HG02623 (cell line): ENCODE measurements at regions not wholly inside any gene's neighbourhood (a gene's known extent, or its start where the extent isn't known, plus 50 kb on each side); places are given as distances from the start of the nearest gene placed in this dataset.
A peak's percentile ranks its signal among the peaks of the same experiment; 100 is the strongest.
"Not testable (repeated sequence)": the region's sequence is repeated elsewhere in the genome, so short reads cannot be mapped to it uniquely, and the experiment has no call there.

ENCODE experiments used
- ATAC-seq: cut with Tn5 transposase; IDR thresholded peaks from one replicate; pipeline ENCODE4 v1.9.1; 2021; ENCODE audit warnings: moderate library complexity; ENCODE audit not compliant: unreplicated experiment

DNA sequence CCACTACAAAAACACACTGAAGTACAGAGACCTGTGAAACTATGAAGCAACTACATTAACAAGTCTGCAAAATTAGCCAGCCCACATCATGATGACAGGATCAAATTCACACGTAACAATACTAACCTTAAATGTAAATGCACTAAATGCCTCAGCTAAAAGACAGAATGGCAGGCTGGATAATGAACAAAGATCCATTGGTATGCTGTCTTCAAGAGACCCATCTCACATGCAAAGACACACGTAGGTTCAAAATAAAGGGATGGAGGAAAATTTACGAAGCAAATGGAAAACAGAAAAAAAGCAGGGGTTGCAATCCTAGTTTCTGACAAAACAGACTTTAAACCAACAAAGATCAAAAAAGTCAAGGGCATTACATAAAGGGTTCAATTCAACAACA, 120.1 kb upstream of the OSTN start:
- ATAC-seq, result not testable (repeated sequence)

DNA sequence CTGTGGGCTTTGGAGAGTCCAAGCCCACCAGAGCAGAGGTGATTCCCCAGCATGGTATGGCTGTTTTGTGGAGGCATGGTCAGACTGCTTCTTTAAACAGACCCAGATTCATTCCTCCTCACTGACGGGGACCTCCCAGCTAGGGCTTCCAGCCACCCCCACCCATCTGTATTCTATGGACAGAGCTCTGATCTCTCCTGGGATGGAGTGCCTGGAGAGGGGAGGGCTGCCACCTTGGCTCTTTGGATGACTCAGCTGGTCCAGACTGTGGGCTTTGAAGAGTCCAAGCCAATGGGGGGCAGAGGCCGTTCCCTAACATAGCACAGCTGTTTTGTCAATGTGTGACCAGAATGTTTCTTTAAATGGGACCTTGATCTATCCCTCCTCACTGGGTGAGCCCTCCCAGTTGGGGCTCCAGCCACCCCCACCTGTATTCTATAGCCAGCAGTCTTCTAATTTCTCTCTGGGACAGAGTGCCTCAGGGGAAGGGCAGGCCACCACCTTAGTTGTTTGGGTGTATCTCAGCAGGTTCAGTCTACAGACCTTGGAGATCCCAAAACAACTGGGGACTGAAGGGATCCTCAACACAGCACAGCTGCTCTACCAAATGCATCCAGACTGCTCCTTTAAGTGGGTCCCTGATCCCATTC, 122.0 kb upstream of the OSTN start:
- no peak for ATAC-seq

DNA sequence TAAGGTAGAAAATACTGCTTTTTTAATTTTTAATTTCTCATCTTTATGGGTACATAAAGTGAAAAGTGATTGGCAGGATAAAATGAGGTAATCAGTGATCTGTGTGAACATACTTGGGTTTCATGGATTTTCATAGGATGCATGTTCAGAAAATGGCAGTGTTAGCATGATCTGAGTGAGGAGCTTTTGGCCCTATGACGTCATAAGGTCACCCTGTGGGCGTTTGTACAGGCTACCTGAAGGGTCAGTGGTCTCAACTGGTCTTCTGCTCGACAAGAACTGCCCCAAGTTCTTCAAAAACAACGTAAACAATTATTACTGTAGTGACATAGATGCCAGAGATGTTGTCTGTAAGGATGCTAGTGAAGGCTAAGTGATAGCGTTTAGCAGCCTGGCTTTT, 124.5 kb upstream of the OSTN start:
- no peak for ATAC-seq

DNA sequence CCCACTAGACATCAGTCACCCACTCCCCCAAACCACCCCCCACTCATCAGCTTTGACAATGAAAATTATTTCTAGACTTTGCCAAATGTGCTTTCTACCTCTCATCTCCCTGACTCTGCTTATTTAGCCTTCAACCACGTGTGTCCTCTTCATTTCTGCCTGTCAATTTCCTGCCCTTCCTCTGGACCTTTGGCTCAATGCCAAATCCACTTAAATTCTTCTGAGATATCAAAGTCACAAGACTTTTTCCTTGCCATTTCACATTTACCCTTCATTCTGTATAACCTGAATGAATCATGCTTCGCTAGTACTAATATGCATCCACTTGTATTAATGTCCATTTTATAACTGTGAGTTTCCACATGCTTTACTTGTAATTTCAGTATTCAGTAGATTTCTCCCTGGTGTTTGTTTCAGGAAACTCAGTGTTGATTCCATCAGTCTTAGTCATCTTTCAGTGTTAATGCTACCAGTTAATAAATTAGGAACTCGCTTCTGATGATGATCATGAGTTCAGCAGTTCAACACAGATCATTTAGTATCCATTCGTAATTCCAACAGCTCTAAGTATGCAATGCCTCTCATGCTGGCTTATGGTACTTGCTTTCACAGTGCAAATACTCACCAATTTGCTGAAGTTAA, 128.2 kb upstream of the OSTN start:
- ATAC-seq, result no peak

DNA sequence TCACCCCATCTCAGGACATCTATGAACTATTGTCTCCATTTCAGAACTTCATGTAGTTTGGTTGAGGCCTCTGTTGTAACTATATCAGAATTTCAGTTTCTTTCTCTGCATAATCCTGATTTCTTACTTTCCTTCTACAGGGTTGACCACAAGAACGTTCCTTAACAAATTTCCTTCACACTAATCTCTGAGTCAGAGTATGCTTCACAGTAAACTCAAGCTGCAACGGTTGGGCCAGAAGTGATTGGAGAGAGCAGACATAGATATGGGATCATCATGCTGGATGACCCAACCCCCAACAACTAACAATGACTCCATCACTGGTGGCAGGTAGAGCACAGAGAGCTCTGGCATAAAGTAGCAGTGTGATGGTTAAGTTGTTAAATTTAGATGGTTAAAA, 128.8 kb upstream of the OSTN start:
- ATAC-seq, result no peak

DNA sequence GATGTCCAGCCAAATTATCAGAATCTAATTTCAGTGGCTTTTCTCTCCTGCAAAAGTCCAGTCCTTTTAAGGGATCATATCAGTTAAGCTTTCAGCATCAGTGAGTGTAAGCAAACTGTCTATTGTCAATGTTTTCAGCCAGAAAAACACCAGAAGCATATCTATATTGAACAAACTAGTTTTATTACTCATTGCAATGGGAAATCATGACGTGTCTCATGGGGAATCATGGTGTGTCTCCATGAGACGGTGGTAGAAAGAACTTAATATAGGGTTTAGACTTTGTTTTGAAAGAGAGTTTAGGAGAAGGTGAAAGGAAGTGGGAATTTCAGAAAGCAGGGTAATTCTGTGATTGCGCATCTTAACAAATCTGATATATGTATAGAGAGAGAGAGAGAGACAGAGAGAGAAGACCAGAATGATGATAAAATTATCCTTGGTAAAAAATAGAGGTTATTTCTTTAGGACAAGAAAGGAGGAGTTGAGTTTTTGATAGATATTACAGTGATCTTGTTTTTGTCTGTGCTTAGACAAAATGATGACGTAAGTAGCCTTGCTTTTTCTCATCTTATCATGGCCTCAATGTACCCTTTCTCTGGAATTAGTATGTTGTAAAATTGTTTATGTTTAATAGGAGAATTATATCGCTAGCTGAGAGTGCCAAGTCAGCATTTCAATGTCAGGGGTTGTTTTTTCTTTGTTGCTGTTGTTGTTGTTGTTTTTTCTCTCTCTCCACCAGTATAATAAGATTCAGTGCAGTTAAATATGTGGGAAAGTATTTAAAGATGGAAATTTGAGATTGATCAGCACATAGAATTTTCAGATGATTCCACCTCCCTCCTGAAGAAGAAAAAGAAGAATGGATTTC, 129.9 kb upstream of the OSTN start:
- no peak for ATAC-seq

DNA sequence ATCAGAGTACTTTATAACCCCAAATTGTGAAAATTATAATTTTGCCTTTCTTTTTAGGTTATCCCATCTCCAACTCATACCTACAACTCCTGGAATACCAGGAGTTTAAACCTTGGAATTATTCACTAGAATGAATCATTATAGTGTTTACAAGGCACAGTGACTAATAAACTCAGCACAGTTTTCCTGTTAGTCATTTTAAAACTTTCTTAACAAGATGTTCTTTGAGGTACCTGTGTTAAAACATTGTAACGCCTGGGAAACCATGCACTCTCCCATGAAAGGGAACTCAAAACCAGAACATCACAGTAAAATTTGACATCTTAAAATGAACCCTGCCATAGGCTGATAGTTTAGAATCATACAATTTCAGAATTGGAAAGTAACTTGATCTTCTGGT, 132.4 kb upstream of the OSTN start:
- no peak for ATAC-seq

DNA sequence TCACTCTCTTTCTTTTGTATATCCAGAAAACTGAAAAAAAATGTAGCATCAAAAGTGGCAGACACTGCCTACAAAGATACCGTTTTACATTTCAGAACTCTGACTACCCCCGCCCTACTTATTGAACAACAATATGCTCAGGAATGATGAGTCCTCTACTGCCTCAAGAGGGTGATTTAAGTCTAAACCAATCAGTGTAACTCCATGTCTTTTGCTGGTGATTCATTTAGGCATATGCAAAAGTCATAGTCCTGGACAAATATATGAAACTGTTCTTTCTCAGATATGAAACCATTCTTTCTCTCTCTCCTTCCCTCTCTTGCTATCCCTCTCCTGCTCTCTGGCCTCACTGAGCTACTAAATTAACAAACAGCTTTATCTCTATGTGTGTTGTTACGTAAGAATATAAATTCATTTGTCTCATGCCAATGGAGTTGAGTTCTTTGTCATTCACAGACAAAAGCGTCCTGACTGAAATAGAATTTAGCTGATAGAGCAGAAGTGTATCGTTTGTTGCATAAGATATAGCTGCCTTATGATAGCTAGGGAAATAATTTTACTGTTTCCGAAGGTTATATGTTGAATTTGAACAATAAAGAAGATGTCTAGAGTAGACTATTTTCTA, 133.7 kb upstream of the OSTN start:
- ATAC-seq, result no peak

DNA sequence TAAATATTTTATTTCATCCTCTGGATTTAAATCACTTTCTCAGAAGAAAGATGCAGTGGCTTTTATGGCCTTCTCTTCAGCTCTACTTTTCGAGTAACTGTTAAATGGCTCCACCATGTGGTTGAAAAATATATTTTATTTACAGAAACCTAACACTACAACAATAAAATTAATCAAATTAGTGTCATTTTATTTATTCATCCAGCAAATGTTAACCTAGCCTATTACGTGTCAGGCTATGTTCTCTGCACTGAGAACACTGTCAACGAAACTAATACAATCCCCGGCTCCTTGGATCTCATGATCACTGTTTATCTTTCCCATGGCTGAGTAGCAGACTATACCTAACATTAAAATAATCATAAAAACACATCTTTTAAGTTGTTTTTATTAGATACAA, 148.0 kb upstream of the OSTN start:
- no peak for ATAC-seq

DNA sequence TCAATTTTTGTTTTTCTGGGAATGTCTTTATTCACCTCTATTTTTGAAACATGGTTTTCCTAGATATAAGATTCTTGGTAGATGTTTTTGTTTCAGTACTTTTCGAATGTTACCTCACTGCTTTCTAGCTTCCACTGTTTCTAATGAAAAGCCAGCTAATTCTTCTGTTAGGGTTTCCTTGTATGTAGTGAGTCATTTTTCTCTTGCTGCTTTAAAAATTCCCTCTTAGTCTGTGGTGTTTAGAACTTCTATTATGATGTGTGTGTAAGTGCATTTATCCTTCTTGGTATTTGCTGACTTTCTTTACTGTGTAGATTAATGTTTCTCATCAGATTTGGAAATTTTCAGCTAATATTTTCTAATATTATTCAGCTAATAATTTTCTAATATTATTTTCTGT, 151.1 kb upstream of the OSTN start:
- ATAC-seq, result no peak

DNA sequence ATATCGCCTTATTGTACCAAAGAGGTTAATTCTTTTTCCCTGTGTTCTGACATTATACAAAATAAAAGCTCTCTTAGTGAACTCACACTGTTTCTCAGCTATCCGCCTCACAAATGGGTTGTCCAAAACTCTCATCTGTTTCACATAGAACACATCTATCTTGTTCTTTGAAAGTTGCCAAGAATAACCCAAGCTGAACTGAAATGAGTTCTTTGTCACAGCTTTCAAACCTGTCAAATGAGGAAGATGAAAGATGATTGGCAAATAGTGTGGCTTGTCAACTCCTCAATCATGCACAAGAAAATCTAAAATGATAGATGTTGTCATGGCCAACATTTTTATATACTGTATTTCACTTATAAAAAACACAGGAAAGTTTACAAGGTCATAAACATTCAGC, 168.1 kb upstream of the OSTN start:
- ATAC-seq, result no peak

DNA sequence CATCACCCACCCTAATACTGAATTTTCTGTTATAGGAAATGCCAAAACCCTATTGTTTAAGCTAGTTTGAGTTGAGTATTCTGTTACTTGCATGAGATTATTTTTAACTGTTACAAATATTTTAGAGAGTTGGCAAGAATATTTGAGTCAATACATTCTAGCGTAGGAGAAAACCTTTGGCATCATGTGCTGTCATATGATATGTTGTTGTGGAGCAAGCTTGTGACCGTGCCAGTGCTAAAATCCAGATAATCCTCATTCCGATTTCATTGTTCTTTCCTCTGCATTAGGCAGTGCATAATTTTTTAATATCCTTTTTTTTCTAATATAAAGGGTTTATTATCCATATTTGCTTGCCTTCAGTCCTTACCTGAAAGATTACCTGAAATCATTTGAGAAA, 168.0 kb upstream of the GMNC start:
- ATAC-seq, result no peak

DNA sequence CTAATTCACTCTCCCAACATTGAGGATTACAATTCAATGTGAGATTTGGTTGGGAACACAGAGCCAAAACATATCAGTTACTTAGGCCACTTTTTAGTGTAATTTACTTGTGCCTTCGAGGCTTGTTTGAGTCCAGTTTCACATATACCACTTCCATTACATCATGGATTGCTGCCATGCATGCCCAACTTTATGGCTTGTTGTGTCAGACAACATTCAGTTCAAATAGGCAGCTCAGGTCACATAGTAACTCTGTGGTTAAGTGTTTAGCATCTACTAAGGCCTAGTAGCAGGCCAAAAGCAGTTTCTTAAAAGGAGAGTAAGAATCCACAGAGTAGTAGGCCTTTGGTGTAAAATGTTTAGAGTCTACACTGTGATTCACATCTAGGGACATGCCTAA, 164.3 kb upstream of the GMNC start:
- no peak for ATAC-seq

DNA sequence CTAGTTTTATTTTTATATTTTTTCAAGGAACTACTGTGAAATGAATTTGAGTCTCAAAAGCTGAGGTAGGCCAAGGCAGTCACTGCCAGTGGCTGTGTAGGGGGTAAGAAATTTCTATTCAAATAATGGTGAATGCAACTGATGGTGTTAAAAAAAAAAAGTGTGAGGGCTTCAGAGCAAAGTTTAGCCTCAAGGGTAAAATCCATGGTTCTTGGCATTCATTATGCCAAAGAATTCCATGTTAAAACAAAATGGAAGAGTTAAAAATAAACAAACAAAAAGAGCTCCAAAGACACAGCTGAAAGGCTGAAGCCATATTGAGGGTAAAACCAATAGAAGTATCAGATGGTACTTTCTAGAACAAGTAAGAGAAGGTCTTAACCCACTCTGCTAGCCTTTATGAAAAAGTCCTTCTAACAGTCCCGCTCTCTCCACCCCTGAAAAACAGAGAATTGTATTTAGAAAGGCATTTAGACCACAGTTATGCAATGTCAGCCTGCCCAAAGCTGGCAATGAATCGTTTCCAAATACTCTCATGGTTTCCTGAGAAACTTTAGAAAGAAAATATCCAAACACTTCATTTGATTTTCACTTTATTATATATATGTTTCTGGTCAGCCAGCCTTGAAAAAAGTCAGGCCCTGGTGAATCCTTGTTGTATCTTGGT, 158.4 kb upstream of the GMNC start:
- ATAC-seq, result no peak

DNA sequence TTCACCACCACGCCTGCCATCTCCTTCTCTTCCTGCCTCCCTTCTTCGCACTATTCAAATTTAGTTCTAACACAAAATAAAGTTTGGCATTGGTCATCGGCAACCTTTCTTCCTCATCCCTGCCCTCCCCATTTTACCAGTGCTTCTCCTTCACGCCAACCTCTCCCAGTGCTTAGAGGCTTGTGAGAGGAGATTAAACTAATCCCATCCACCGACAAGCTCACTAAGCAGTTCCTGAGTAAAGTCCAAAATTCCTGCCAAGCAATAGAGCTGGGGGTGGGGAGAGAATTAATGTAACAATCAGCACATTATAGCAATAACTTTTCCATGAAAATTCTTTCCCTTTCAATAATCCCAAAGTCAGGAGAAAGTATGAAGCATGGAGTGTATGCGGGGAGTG, 157.4 kb upstream of the GMNC start:
- no peak for ATAC-seq

DNA sequence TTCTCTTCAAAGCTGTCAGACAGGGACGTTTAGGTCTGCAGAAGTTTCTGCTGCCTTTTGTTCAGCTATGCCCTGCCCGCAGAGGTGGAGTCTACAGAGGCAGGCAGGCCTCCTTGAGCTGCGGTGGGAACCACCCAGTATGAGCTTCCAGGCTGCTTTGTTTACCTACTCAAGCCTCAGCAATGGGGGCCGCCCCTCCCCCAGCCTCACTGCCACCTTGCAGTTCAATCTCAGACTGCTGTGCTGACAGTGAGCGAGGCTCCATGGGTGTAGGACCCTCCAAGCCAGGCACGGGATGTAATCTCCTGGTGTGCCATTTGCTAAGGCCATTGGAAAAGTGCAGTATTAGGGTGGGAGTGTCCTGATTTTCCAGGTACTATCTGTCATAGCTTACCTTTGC, 153.5 kb upstream of the GMNC start:
- not testable (repeated sequence) for ATAC-seq

DNA sequence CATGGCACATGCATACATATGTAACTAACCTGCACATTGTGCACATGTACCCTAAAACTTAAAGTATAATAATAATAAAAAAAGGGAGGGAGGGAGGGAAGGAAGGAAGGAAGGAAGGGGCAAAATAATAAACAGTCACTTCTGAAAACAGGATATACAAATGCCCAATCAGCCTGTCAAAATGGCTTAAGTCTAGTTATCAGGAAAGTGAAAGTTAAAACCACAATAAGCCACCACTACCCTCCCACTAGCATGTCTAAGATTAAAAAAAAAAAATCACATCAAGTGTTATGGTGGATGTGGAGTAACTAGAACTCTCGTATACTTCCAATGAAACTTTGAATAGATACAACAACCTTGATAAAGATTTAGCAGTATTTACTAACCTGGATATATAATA, 145.6 kb upstream of the GMNC start:
- ATAC-seq, result no peak

DNA sequence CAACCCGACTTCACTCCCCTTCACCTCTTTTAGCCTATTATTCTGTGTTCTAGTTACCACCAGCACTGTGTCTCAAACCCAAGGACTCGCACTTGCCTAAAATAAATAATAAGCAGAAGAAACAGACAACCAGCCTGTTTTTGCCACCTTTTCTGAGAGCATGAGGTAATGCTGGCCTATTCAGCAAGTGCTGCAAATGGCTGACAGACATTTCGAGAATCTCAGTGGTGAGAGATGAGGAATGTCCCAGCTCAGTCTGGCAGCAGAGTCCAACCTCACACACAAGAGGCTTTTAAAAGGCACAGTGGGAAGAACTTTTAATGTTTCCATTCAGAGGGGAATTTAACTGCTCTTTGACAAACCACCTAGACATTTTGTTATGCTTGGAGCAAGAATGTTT, 143.3 kb upstream of the GMNC start:
- ATAC-seq, result peak; percentile 74

DNA sequence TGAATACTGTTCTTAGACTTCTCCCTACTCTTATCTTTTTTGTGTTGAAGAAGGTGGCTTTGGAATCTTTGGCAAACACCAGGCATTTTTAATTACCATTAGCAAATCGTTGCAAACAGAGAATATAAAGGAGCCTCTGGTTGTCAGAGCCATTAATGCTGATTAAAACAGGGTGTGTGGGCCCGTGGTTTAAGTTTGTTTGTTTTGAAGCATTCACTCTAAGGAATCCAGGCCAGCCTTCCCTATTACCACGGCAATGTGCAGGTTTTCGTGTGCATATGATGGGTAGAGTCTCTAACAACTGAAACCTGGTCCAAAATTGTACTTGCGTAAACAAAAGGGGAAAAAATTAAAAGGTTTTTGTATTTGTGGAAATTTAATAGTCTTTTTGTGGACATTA, 141.2 kb upstream of the GMNC start:
- ATAC-seq, result no peak

DNA sequence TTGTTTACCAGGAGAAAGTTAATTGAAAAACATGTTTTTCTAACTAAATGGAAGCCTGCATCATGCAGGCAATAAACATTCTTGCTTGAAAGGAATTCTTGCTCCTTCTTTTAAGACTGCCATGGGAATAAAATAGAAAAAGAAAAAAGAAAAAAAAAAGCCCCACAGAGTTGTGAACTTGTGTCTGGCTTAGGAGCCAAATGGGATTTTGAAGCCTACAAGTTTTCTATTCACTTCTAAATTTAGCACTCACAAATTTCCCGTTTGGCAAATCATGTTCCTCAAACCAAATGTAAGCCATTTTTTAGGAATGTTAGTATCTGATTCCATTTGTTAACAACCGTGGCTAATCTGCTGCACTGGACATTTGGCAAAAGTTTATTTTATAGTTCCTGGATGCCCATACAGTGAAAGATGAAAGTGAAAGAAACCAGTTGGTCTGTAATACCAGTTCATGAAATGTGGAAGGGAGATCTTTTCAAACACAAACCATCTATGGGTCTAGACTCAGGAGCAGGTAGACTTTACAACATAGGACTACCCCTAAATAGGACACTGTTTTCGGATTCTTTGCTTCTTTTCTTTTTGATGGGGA, 133.8 kb upstream of the GMNC start:
- ATAC-seq, result no peak

DNA sequence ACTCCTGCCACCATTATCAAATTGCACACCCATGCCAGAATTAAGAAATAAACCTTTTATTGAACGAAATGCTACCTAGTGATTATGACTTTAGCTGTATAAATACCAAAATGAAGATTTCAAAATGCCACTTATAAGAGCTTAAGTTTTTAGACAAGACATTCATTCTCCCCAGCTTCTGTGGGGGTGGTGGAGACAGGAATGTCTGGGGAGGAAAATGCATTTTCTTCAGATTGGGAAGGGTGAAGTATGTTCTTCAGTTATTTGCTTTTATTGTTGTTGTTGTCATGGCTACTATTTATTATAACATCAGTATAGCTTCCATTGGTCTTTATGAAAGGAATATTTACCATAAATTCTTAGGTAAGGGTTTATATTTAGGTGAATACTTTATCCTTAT, 132.7 kb upstream of the GMNC start:
- ATAC-seq, result no peak
